Uterus (tissue), 2 donors: ENCODE measurements at regions not wholly inside any gene's neighbourhood (a gene's known extent, or its start where the extent isn't known, plus 50 kb on each side); places are given as distances from the start of the nearest gene placed in this dataset.

ENCODE experiments used
- POLR2A ChIP-seq, 2 donors: fragments of 450-650 bp; IDR thresholded peaks; one replicate each; pipeline ENCODE4 v1.6.1; 2016; ENCODE audit warnings: antibody characterized with exemption in 2 of 2, mild to moderate bottlenecking in 1 of 2, moderate library complexity in 1 of 2
- TF ChIP-seq, protein P1 (sequence below), 4 experiments: fragments of 200-600 bp in 2 of 4; fragments of 450-650 bp in 2 of 4; sonication (generic) in 2 of 4; IDR thresholded peaks; one replicate each; pipeline ENCODE4 v1.5.1; 2016 to 2019; ENCODE audit warnings: antibody characterized with exemption in 4 of 4, mild to moderate bottlenecking in 2 of 4, moderate library complexity in 1 of 4

DNA sequence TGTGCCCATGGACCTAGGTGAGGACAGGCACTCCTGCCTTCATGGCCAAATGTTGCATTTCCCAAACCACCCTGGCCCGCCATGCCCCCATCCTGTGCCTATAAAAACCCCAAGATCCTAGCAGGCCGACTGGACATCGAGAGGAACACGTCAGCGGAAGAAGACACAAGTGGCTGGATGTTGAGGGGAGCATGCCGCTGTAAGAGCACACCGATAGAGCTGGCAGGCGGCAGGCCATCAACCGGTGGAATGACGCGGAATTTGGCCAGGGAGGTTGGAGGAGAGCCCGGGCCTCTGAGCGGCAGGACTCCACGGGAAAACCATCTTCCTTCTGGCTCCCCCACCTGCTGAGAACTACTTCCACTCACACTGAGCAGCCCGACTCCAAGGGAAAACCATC lies 361.1 kb upstream of the TMPRSS15 start:
- TF ChIP-seq, protein P1, sequence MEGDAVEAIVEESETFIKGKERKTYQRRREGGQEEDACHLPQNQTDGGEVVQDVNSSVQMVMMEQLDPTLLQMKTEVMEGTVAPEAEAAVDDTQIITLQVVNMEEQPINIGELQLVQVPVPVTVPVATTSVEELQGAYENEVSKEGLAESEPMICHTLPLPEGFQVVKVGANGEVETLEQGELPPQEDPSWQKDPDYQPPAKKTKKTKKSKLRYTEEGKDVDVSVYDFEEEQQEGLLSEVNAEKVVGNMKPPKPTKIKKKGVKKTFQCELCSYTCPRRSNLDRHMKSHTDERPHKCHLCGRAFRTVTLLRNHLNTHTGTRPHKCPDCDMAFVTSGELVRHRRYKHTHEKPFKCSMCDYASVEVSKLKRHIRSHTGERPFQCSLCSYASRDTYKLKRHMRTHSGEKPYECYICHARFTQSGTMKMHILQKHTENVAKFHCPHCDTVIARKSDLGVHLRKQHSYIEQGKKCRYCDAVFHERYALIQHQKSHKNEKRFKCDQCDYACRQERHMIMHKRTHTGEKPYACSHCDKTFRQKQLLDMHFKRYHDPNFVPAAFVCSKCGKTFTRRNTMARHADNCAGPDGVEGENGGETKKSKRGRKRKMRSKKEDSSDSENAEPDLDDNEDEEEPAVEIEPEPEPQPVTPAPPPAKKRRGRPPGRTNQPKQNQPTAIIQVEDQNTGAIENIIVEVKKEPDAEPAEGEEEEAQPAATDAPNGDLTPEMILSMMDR (IDR thresholded peaks at IDR 0.05), result no peak
- no peak for TF ChIP-seq POLR2A (IDR thresholded peaks at IDR 0.05)
